GM04503 (cell line): ENCODE measurements at regions not wholly inside any gene's neighbourhood (a gene's known extent, or its start where the extent isn't known, plus 50 kb on each side); places are given as distances from the start of the nearest gene placed in this dataset.
A peak's percentile ranks its signal among the peaks of the same experiment; 100 is the strongest.

Experiments
- DNase-seq: peaks from one replicate; pipeline ENCODE4 v3.0.0-alpha.2; 2012; ENCODE audit warnings: low read depth

GRCh38 chr15:59953392-59953883 lies 50.7 kb upstream of the FOXB1 start:
- DNase-seq, result no peak

GRCh38 chr15:59952960-59953359 lies 51.2 kb upstream of the FOXB1 start:
- DNase-seq, result no peak

- no peak for DNase-seq
These were observed 53.3 kb upstream of the FOXB1 start for GRCh38 chr15:59950603-59951388.

- DNase-seq, result no peak
These were observed 55.0 kb upstream of the FOXB1 start for GRCh38 chr15:59948924-59949613.

- DNase-seq, result no peak
These were observed 58.0 kb upstream of the FOXB1 start for GRCh38 chr15:59946084-59946483.

- no peak for DNase-seq
These were observed 59.1 kb upstream of the FOXB1 start for GRCh38 chr15:59945036-59945435.

GRCh38 chr15:59941612-59942011 lies 62.5 kb upstream of the FOXB1 start:
- no peak for DNase-seq

GRCh38 chr15:59940928-59941327 lies 63.2 kb upstream of the FOXB1 start:
- DNase-seq, result no peak

- DNase-seq, result no peak
These were observed 63.7 kb upstream of the FOXB1 start for GRCh38 chr15:59940456-59940855.

GRCh38 chr15:59936741-59937140 lies 67.4 kb upstream of the FOXB1 start:
- DNase-seq, result no peak

- no peak for DNase-seq
These were observed 70.5 kb upstream of the FOXB1 start for GRCh38 chr15:59933607-59934006.

GRCh38 chr15:59931646-59932261 lies 72.4 kb upstream of the FOXB1 start:
- no peak for DNase-seq

- no peak for DNase-seq
These were observed 79.1 kb upstream of the FOXB1 start for GRCh38 chr15:59924812-59925522.

- DNase-seq, result no peak
These were observed 80.0 kb upstream of the FOXB1 start for GRCh38 chr15:59924096-59924495.

GRCh38 chr15:59923508-59923907 lies 80.6 kb upstream of the FOXB1 start:
- no peak for DNase-seq

- DNase-seq, result peak; percentile 13
These were observed 84.8 kb upstream of the FOXB1 start for GRCh38 chr15:59918994-59919951.

GRCh38 chr15:59917504-59918157 lies 86.5 kb upstream of the FOXB1 start:
- DNase-seq, result no peak

- no peak for DNase-seq
These were observed 98.1 kb upstream of the FOXB1 start for GRCh38 chr15:59906046-59906445.

GRCh38 chr15:59905176-59905575 lies 98.9 kb upstream of the FOXB1 start:
- DNase-seq, result no peak

- no peak for DNase-seq
These were observed 99.5 kb upstream of the FOXB1 start for GRCh38 chr15:59904450-59905135.
